Neural cell (in vitro differentiated cells): ENCODE measurements at regions not wholly inside any gene's neighbourhood (a gene's known extent, or its start where the extent isn't known, plus 50 kb on each side); places are given as distances from the start of the nearest gene placed in this dataset.

Source experiments
- H2AFZ ChIP-seq: fragments of 200-600, 300-800 bp; sonication (generic), shearing (Covaris generic); 2 replicates; pipeline ENCODE4 v1.6.0; 2014; ENCODE audit warnings: low read depth, mild to moderate bottlenecking, antibody characterized with exemption, low read length, moderate library complexity
- H3F3A ChIP-seq: fragments of 200-600 bp; shearing (Covaris generic); 2 replicates; pipeline ENCODE4 v1.6.1; 2016; ENCODE audit warnings: mild to moderate bottlenecking, moderate library complexity, mixed read lengths, antibody characterized with exemption, low read length; ENCODE audit not compliant: insufficient read depth, poor library complexity, severe bottlenecking
- H3K27ac ChIP-seq: fragments of 200-600, 300-800 bp; sonication (generic), shearing (Covaris generic); 2 replicates; pipeline ENCODE4 v1.5.1; 2014; ENCODE audit warnings: mild to moderate bottlenecking, low read length, moderate library complexity
- H3K27me3 ChIP-seq: fragments of 300-800, 200-600 bp; sonication (generic), shearing (Covaris generic); 2 replicates; pipeline ENCODE4 v1.6.0; 2014; ENCODE audit warnings: mild to moderate bottlenecking, low read depth, low read length, moderate library complexity; ENCODE audit not compliant: insufficient read depth
- H3K36me3 ChIP-seq: fragments of 300-800, 200-600 bp; sonication (generic), shearing (Covaris generic); 2 replicates; pipeline ENCODE4 v1.5.1; 2014; ENCODE audit warnings: mild to moderate bottlenecking, antibody characterized with exemption, low read length, moderate library complexity; ENCODE audit not compliant: insufficient read depth
- H3K4me2 ChIP-seq: fragments of 300-800, 200-600 bp; sonication (generic), shearing (Covaris generic); 2 replicates; pipeline ENCODE4 v1.6.0; 2014; ENCODE audit warnings: mild to moderate bottlenecking, low read length
- H3K4me3 ChIP-seq: fragments of 300-800, 200-600 bp; sonication (generic), shearing (Covaris generic); 2 replicates; pipeline ENCODE4 v1.5.1; 2014; ENCODE audit warnings: mild to moderate bottlenecking, low read length, moderate library complexity
- H3K79me2 ChIP-seq: fragments of 200-600 bp; shearing (Covaris generic); replicated peaks from 2 replicates; pipeline ENCODE4 v1.6.0; 2014; ENCODE audit warnings: mild to moderate bottlenecking, low read length, moderate library complexity; ENCODE audit not compliant: insufficient read depth
- H3K9ac ChIP-seq: fragments of 300-800, 200-600 bp; sonication (generic), shearing (Covaris generic); 2 replicates; pipeline ENCODE4 v1.6.1; 2016; ENCODE audit warnings: mild to moderate bottlenecking, low read length, mixed read lengths
- H3K9me2 ChIP-seq: fragments of 200-600 bp; shearing (Covaris generic); 2 replicates; pipeline ENCODE4 v1.6.1; 2016; ENCODE audit warnings: mild to moderate bottlenecking, low read length, mixed read lengths; ENCODE audit not compliant: insufficient read depth
- H3K9me3 ChIP-seq: fragments of 200-600, 300-800 bp; sonication (generic), shearing (Covaris generic); 2 replicates; pipeline ENCODE4 v1.6.1; 2016; ENCODE audit warnings: mild to moderate bottlenecking, mixed run types, low read length, moderate library complexity, mixed read lengths
- H4K20me1 ChIP-seq: fragments of 200-600 bp; shearing (Covaris generic); 2 replicates; pipeline ENCODE4 v1.6.1; 2016; ENCODE audit warnings: mild to moderate bottlenecking, mixed run types; ENCODE audit not compliant: insufficient read depth
- CTCF ChIP-seq: fragments of 450-650 bp; IDR thresholded peaks from 2 replicates; pipeline ENCODE4 v1.5.1; 2014; ENCODE audit warnings: antibody characterized with exemption, mild to moderate bottlenecking, moderate library complexity; ENCODE audit not compliant: poor library complexity, severe bottlenecking
- EP300 ChIP-seq: fragments of 450-650 bp; conservative IDR thresholded peaks from 2 replicates; pipeline ENCODE4 v1.6.1; 2014; ENCODE audit warnings: antibody characterized with exemption, mild to moderate bottlenecking, moderate library complexity; ENCODE audit not compliant: poor library complexity, severe bottlenecking
- EZH2 ChIP-seq: fragments of 200-600, 300-800 bp; shearing (Covaris generic), sonication (generic); IDR thresholded peaks from 2 replicates; pipeline ENCODE4 v1.6.1; 2014; ENCODE audit warnings: antibody characterized with exemption, low read length, borderline replicate concordance, mild to moderate bottlenecking; ENCODE audit not compliant: insufficient read depth, poor library complexity, severe bottlenecking
- MXI1 ChIP-seq: fragments of 450-650 bp; conservative IDR thresholded peaks from 2 replicates; pipeline ENCODE4 v1.6.1; 2014; ENCODE audit warnings: antibody characterized with exemption, mild to moderate bottlenecking; ENCODE audit not compliant: poor library complexity, severe bottlenecking
- POLR2AphosphoS5 ChIP-seq: IDR thresholded peaks from 2 replicates; pipeline ENCODE4 v1.6.1; 2012
- RAD21 ChIP-seq: fragments of 450-650 bp; conservative IDR thresholded peaks from 2 replicates; pipeline ENCODE4 v1.6.1; 2014; ENCODE audit warnings: antibody characterized with exemption, mild to moderate bottlenecking, moderate library complexity
- REST ChIP-seq: IDR thresholded peaks from 2 replicates; pipeline ENCODE4 v1.6.1; 2012; ENCODE audit warnings: borderline replicate concordance
- SMC3 ChIP-seq: fragments of 450-650 bp; conservative IDR thresholded peaks from 2 replicates; pipeline ENCODE4 v1.6.1; 2014; ENCODE audit warnings: antibody characterized with exemption, mild to moderate bottlenecking, moderate library complexity; ENCODE audit not compliant: poor library complexity
- TAF1 ChIP-seq: IDR thresholded peaks from 2 replicates; pipeline ENCODE4 v1.6.1; 2012; ENCODE audit warnings: low read depth

DNA sequence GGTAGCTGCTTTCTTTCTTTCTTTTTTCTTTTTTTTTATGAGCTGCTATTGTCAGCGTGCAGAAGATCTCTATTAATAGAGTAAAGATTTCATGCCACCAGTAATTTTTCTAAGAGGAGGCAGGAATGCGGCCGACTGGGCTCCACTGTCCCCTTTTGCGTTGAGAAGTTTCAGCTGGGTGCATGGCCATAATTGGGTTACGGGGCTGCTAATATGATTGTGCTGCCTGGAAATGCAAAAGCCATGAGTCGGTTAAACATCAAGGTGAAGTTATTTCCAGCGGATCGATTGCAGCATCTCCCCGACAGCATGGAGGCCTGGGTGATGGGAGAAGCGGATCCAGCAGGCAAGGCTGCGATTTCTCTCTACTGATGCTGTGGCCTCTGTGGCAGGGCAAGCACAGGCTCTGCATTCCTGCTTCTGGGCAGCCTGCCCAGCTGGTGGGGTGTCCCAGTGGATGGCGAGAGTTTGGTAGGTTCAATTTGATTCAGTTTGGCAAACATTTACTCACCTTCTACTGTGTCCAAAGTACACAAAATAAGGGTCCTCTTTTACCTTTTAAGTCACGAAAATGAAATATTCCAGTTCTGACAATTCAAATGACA lies 54.4 kb upstream of the PRMT8 start:
- Histone ChIP-seq H3K9me2 (no peaks in the 10 kb centered on the region), H3F3A (no peaks in the 10 kb centered on the region)

GRCh38 chr12:3437986-3438385 lies 53.0 kb upstream of the PRMT8 start:
- H3K79me2 ChIP-seq: no peaks in the 10 kb centered on the region
- no peaks in the 10 kb centered on the region for H3K36me3 ChIP-seq
- H2AFZ ChIP-seq: no peak overlapping the region
- H3K4me2 ChIP-seq: no peak overlapping the region
- no peaks in the 10 kb centered on the region for H3F3A ChIP-seq
- no peak overlapping the region for H3K9ac ChIP-seq
- TF ChIP-seq POLR2AphosphoS5 (no peak), TAF1 (no peak), EP300 (no peak), RAD21 (no peak), CTCF (no peak), SMC3 (no peak), MXI1 (no peak), EZH2 (no peak), REST (no peak)
- H3K9me3 ChIP-seq: no peaks in the 10 kb centered on the region
- no peaks in the 10 kb centered on the region for H3K27me3 ChIP-seq
- H3K9me2 ChIP-seq: no peaks in the 10 kb centered on the region
- H3K27ac ChIP-seq: no peak overlapping the region
- H4K20me1 ChIP-seq: no peaks in the 10 kb centered on the region
- no peak overlapping the region for H3K4me3 ChIP-seq

More for the DNA sequence above, 54.4 kb upstream of the PRMT8 start:
- H3K9me3 ChIP-seq: no peaks in the 10 kb centered on the region
- H3K4me2 ChIP-seq: no peak overlapping the region
- H3K4me3 ChIP-seq: no peak overlapping the region
- H3K36me3 ChIP-seq: no peaks in the 10 kb centered on the region
- H3K9ac ChIP-seq: no peak overlapping the region
- TF ChIP-seq POLR2AphosphoS5 (peak; percentile 12), EZH2 (no peak)
- H4K20me1 ChIP-seq: no peaks in the 10 kb centered on the region
- no peak overlapping the region for H3K27ac ChIP-seq
- H3K79me2 ChIP-seq: no peaks in the 10 kb centered on the region
- H3K27me3 ChIP-seq: no peaks in the 10 kb centered on the region
- no peak overlapping the region for H2AFZ ChIP-seq
